AG10803 (cell line): ENCODE measurements at regions not wholly inside any gene's neighbourhood (a gene's known extent, or its start where the extent isn't known, plus 50 kb on each side); places are given as distances from the start of the nearest gene placed in this dataset.

Experiments used
- DNase-seq: peaks from one replicate; pipeline ENCODE4 v3.0.0; 2010; ENCODE audit warnings: low read depth
- H3K4me3 ChIP-seq: 2 replicates; pipeline ENCODE4 v1.5.1; 2011; ENCODE audit warnings: mild to moderate bottlenecking, low read length, control low read depth
- CTCF ChIP-seq: conservative IDR thresholded peaks from 2 replicates; pipeline ENCODE4 v1.5.1; 2011; ENCODE audit warnings: mild to moderate bottlenecking, low read length, control low read depth, inconsistent platforms

- no peak for DNase-seq
- H3K4me3 ChIP-seq: no peak overlapping the region
- TF ChIP-seq CTCF: no peak
Observed at GRCh38 chr18:57301573-57302559, 50.5 kb upstream of the ST8SIA3 start.
